Epidermal melanocyte (primary cell): ENCODE measurements at regions not wholly inside any gene's neighbourhood (a gene's known extent, or its start where the extent isn't known, plus 50 kb on each side); places are given as distances from the start of the nearest gene placed in this dataset.

Experiments used
- DNase-seq: peaks from one replicate; pipeline ENCODE4 v3.0.0; 2011; ENCODE audit warnings: low spot score; ENCODE audit not compliant: insufficient read length

DNA sequence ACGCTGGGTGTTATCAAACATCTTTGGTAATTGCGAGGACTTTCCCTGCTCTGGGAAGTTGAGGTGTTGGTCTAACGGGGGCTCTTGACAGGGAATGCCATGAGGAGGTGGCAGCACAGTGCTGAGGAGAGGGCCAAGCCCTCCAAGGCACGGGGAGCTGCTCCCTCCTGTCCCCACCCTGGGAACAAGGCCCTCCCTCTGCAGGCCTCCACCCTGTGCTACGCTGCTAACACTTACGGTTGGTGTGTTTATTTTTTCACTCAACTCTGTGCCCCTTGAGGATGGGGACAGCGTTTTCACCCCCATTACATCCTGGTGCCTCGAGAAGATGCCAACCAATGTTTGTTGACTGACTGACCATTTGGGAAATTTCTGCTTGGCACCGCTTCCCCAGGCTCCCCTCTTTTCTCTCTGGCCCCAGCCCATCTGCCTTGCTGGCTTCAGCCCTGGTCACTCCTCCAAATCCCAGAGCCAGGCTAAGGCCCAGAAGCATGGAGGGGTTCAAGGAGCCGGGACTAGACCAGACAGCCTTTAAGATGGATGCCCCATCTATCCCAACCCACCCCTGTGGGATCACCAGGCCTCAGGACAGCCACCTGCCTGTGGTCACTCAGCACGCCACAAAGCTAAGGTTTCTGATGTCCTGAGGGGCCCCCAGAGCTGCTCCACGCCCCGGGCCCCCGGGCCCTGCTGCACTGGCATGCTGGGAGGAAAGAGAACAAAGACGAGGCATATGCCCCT is 125.7 kb downstream of the BARX1 start:
- DNase-seq = no peak

GRCh38 chr9:93828331-93829097 is 126.6 kb downstream of the BARX1 start:
- no peak for DNase-seq

DNA sequence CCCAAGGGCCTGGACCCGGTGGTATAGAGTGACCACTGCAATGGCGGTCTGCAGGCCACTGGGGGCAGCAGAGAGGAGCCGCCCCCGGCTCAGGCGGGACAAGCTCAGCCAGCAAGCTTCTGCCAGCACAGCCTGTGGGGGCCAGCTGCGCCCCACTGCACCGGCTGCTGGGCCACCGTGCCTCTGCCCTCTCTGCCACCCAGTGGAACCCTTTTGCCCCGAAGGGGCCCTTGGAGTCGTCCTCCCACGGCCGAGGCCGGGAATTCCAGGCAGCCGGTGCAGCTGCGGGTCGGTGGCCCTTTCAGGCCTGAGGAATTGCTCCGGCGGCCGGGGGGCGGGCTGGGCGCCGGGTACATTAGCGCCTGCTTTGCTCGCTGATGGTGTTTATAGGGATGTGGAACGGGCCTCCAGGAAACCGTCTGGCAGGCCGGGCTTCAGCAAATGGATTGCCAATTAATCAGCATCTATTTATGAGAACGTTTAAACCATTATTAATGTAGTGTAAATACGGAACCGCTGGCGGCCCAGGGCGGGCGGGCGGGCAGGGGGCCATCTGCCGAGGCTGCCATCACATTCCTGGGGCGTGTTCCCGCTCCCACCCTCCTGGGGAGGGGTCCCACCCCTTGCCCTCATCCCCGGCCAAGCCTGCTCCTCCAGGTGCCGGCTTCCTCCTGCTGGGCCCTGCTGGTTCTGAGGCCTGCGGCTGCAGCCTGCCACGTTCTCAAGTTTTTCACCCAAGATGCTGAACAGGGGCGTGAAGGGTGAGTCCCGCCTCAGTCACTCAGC is 127.4 kb downstream of the BARX1 start:
- DNase-seq = peak; percentile 73

DNA sequence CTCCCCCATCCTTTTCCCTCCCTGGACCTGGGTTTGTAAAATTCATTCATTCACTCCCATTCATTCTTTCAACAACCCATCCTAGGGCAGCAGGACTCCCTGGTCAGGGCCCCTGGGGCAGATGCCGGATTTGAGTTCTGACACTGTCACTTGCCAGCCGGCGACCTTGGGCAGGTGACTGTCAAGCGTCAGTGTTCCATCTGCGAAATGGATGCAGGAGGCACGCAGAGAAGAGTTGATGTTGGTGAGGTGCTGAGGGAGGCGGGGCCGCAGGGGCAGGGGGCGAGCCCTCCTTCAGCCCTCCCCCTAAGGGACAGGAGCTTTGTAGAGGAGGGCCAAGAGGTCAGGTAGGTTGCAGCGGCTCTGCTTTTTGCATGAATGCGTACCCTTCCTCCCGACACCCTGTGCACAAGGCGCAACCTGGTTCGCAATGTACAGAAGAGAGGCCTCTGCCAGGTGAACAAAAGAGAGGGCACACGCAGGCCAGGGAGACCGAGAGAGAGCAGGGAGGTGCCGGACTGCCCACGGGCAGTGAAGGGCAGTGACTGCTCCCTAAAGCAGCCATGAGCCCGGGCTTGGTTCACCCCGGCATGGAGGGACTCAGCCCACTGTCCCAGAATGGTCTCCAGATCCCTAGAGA is 128.1 kb downstream of the BARX1 start:
- no peak for DNase-seq

DNA sequence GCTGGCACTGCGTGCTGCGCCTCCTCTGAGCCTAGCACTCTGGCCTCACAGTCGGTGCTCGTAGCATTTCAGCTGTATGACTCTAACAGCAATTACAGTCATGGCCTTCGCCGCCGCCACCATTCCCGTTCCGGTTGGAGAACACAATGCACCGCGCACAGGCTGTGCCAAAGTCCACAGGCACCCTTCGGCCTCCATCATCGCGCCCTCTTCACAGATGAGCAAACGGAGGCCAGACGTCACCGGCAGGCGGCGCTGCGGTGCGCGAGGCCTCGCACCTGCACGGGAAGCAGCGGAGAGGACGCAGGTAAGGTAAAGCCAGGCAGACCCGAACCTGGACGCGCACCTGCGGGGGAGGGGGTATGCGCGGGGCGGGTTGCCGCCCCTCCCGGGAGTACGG is 128.9 kb downstream of the BARX1 start:
- DNase-seq = no peak

DNA sequence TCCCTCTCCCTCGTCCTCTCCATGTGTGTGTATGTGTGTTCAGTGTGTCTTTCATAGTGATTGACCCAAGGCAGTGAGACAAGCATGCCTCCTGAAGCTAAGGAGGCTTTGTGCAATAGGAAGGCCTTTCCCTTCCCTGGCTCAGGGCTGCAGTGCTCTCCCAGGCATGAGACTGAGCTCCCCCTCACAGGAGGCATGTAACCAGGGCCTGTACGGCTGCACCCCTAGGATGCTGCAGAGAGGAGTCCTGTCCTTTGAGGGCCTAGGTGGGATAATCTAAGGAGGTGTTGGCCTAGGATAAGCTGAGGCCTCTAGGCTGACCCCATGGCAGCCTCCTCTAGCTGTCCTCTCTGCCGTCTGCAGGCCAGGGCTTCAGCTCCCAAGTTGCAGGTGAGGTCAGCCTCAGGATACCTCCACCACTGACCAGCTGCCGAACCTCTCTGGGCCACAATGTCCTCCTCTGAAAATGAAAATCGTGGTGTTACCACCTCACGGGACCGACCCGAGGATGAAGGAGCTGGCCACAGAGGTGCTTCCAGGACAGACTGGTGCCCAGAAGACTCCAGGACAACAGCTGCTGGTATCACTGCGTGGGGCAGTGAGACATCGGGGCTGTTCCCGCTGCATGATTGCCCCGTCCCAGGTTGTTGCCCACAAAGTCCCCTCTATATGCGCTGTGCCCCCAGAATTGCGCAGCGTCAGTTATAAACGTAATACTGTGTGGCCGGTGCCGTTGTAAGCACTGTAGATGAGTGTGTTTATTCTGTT is 129.6 kb downstream of the BARX1 start:
- no peak for DNase-seq

- no peak for DNase-seq
Measured at GRCh38 chr9:93824386-93825294, 130.5 kb downstream of the BARX1 start.

GRCh38 chr9:93823245-93824072 is 131.7 kb downstream of the BARX1 start:
- DNase-seq = no peak

- DNase-seq = no peak
Measured at GRCh38 chr9:93822229-93822628, 132.9 kb downstream of the BARX1 start.

GRCh38 chr9:93821307-93821703 is 133.8 kb downstream of the BARX1 start:
- no peak for DNase-seq

DNA sequence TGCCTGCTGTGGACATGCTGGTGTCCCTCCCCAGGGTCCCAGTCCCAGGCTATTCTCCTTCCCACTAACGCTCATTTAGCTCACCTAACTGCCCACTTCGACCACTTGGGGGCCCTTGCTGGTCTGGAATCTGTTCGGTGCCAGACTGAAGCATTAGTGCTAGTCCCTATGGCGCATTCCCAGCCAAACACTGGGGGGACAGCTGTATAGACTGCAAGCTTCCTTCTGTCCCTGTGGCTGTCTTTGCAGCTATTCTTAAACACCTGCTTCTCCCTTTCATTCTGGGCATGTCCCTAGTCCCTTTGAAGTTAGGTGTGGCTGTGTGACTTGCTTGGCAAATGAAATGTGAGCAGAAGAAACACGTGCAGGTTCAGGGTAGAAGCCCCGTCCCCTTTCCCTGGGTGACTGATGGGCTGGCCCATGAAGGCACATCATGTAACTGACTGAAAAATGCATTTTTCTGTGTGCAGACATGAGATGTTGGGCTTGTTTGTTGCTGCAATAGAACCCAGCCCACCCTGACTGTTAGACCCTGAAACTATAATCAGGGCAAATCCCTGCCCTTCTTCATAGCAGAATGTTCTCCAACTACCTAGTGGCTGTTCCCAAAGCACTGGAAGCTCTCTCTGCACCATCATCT is 134.4 kb downstream of the BARX1 start:
- no peak for DNase-seq

- no peak for DNase-seq
Measured at GRCh38 chr9:93819905-93820304, 135.2 kb downstream of the BARX1 start.

DNA sequence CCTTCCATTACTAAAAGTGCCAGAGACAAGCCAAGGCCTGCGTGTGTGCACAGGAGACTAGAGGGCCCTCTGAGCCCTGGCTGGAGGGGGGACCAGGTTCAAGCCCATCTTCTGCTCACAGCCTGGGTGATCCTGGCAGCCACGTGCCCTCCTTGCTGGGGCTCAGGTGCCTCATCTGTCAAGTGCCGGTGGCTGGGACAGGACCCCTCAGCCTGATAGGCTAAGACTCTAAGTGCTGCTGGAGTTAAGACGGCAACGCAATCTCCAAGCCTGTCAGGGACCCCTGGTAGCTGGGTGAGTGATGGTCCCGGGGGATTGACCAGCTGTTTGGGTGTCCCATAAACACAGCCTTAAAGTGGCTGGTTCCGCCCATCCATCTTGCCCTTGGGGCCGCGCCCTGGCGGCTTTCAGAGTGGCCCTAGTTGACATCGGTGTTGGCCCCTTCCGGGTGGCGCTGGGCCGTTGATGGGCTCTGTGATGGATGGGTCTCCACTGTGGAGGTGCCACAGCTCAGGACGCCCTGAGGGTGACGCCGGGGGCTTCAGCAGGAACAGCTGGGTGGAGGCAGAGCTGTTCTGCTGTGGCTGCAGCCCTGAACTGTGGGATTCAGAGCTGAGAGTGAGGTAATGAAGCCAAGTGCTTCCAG is 136.2 kb downstream of the BARX1 start:
- no peak for DNase-seq

- DNase-seq = no peak
Measured at GRCh38 chr9:93818237-93818636, 136.9 kb downstream of the BARX1 start.

GRCh38 chr9:93815677-93816076 is 139.5 kb downstream of the BARX1 start:
- no peak for DNase-seq

DNA sequence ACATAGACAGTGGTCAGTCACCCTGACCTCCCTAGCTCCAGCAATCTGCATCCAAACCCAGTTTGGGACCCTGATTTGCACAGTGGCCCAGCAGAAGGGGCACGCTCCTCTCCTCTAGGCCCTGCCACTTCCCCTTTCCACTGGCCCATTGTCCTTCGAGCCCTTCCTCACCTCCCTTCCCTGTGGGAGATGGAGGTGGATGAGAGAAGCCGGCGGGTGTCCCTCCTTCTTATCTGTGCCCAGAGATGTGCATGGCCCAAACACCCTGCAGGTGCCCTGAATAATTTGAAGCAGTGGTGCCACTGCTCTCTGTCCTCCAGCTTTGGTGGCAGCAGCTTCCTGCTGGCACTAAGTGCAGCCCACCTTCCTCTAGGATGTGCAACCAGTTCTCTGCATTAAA is 140.0 kb downstream of the BARX1 start:
- DNase-seq = no peak

DNA sequence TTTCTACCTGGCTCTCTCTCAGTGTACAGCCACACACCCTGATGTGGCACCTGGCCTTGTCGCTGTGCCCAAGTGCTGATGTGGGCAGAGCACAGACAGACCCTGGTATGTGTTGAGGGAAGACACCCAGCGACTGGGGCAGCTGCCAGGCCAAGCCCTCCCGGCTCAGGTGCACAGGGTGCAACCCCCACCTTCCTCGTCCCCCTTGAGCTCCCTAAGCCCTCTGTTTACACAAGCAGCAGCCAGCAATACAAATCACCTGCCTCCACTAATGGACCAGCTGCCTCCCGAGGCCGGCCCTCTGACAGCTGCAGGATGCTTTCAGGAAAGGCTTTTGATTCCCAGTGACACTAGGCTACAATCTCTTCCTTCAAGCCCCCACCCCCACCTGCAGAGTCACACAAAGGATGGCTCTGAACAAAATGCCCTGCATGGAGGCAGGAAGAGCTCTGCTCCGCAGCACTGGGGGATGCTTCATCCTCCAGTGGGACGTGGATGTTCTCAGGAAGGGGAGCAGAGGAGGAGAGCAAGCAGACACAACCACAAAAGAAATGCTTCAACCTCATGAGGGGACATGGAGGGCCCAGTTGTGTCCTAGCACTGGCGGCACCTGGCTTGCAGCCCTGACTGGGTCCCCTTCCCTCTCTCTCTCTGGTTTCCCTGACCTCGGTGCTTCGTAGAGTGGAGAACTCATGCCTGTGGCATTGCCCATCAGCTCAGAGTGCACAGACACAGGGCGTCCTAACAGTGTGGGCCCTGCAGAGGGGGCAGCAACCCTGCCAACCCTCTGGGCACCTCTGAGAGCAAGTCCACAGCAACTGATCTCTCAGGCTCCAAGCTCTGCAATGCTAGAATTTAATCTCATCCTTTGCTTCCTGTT is 140.8 kb downstream of the BARX1 start:
- no peak for DNase-seq
